ENCODE measurements at regions not wholly inside any gene's neighbourhood (a gene's known extent, or its start where the extent isn't known, plus 50 kb on each side); places are given as distances from the start of the nearest gene placed in this dataset.

GRCh38 chr10:31253237-31253636 lies 65.8 kb upstream of the ZEB1 start:
- Mint-ChIP-seq H3K4me3 (no peak overlapping the region), H3K36me3 (ENCODE audit: insufficient read depth) (peaks cover 3% of the 10 kb centered on the region), H3K4me1 (ENCODE audit: low read depth in 2 of 2) (no peaks in the 10 kb centered on the region), H3K9me3 (peaks cover 0 to 4% of the 10 kb centered on the region in 2 donors), H3K27me3 (peaks cover 12 to 22% of the 10 kb centered on the region in 2 donors), H3K27ac (no peak overlapping the region)
- DNase-seq: no peak
- ATAC-seq (replicated peaks): no peak

GRCh38 chr10:31261511-31262311 lies 57.3 kb upstream of the ZEB1 start:
- no peaks in the 10 kb centered on the region for H3K9me3 Mint-ChIP-seq
- DNase-seq: no peak

DNA sequence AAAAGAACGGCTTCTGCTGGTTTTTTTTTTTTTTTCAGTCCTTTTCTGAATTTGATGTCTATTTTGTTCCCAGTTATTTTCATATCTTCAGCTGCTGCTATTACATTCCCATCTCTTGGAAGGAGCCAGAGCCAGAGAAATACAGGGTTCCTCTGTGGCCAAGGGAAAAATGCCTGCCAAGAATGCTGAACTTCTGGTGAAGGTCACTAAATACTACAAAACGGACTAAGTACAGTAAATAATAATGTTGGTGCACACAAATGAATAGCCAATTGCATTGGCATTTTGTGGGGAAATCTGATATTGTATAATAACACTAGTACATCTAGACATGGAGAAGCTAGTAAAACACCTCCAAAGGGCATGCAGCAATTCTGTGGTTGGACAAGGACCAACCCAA lies 56.3 kb upstream of the ZEB1 start:
- Mint-ChIP-seq H3K9me3 (no peaks in the 10 kb centered on the region), H3K4me1 (ENCODE audit: low read depth in 2 of 2) (no peaks in the 10 kb centered on the region), H3K4me3 (no peak overlapping the region), H3K27me3 (peaks cover 22 to 31% of the 10 kb centered on the region in 2 donors), H3K36me3 (ENCODE audit: insufficient read depth) (no peaks in the 10 kb centered on the region), H3K27ac (no peak overlapping the region)
- DNase-seq: no peak
- ATAC-seq (replicated peaks): no peak

More at GRCh38 chr10:31261511-31262311, 57.3 kb upstream of the ZEB1 start:
- Mint-ChIP-seq H3K4me1 (ENCODE audit: low read depth in 2 of 2) (no peaks in the 10 kb centered on the region), H3K27me3 (peaks cover 30 to 35% of the 10 kb centered on the region in 2 donors), H3K27ac (no peak overlapping the region), H3K4me3 (no peak overlapping the region), H3K36me3 (ENCODE audit: insufficient read depth) (no peaks in the 10 kb centered on the region)
- no peak for ATAC-seq (replicated peaks)

DNA sequence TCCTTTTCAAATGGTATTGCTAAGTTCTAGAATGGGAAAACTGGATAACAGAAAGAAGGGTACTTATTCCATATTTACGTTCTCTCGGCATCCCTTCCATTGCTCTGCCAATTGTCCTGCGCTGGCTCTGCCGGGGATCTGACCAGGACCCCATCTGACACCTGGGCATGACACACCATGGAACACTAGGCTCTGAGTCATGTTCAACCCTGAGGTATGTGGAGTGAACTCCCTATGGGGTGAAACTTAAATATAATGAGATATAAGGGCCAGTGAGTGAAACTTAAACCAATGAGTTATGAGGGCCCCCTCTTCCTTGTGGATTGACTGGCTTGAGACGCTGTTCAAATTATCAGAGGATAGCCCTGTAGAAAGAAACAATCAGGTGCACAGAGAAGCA lies 55.1 kb upstream of the ZEB1 start:
- no peak for DNase-seq
- H3K27me3 Mint-ChIP-seq: peaks cover 16 to 22% of the 10 kb centered on the region in 2 donors
- H3K9me3 Mint-ChIP-seq: no peaks in the 10 kb centered on the region

DNA sequence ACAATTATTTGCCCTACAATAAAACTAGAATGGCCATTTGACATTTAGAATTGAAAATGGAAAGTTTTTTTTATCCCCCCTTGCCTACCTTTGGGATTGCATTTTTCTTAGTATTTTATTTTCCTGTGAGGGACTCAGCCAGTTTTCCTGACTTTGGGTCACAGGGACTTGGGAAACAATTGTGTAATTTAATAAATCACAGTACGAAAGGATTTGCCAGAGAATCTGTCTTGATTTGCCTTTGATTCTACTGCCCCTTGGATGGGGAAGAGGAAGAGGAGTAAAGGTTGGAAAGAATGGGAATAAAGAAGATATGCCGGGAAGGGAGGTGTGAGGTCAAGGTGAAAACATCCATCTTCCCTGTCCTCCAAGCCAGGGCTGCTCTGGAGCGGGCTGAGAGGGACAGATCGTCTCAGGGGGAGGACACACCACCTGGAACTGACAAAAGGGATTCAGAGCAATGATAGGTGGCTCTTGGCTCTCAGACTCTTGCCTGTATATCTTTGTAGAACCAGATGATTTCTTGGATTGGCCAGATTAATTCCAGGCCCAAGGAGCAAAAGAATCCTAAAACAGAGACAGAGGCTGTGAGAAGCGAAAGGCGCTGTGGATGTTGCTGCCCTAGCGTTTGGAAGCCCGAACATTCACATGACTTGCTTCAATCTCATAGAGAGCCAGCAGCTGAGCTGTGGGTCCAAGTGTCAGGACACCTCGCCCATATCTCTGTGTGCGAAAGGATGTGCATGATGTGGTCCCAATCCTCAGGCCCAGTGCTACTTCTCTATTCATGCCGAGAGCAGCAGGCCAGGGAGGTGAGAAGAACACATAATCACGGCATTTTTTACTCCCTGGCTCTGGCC lies 50.3 kb upstream of the ZEB1 start:
- DNase-seq (no peak), ATAC-seq (replicated peaks) (no peak)
- no peak overlapping the region for H3K4me3 Mint-ChIP-seq
- no peak overlapping the region for H3K27ac Mint-ChIP-seq
- peaks cover 0 to 3% of the 10 kb centered on the region in 2 donors for H3K9me3 Mint-ChIP-seq
- H3K4me1 Mint-ChIP-seq (ENCODE audit: low read depth in 2 of 2): no peaks in the 10 kb centered on the region
- H3K27me3 Mint-ChIP-seq: peaks cover 0 to 13% of the 10 kb centered on the region in 2 donors
- H3K36me3 Mint-ChIP-seq (ENCODE audit: insufficient read depth): no peaks in the 10 kb centered on the region

More for the DNA sequence above, 55.1 kb upstream of the ZEB1 start:
- Mint-ChIP-seq H3K4me3 (no peak overlapping the region), H3K36me3 (ENCODE audit: insufficient read depth) (no peaks in the 10 kb centered on the region), H3K4me1 (ENCODE audit: low read depth in 2 of 2) (no peaks in the 10 kb centered on the region), H3K27ac (no peak overlapping the region)
- no peak for ATAC-seq (replicated peaks)
